Activated CD4-positive, alpha-beta T cell treated with anti-CD3 and anti-CD28 coated beads for 36 hours (primary cell): ENCODE measurements at regions not wholly inside any gene's neighbourhood (a gene's known extent, or its start where the extent isn't known, plus 50 kb on each side); places are given as distances from the start of the nearest gene placed in this dataset.

ENCODE experiments used
- ATAC-seq: fragments of 200-7000 bp; cut with Tn5 transposase; one replicate; pipeline ENCODE4 v1.10.0; 2021; ENCODE audit warnings: mild to moderate bottlenecking, moderate library complexity
- CTCF ChIA-PET: fragments of 350-600 bp; sonication (Branson Sonifier 250); formaldehyde crosslinking; loops from one replicate; lab custom pipeline; 2021; ENCODE audit warnings: antibody characterized with exemption; lab: Charles Lee
- POLR2A ChIA-PET: fragments of 350-600 bp; sonication (Branson Sonifier 250); formaldehyde crosslinking; loops from one replicate; lab custom pipeline; 2021; ENCODE audit warnings: antibody characterized with exemption, inconsistent platforms; lab: Charles Lee
- DNase-seq: peaks from one replicate; pipeline ENCODE4 v3.0.0-alpha.2; 2020
- H3K27ac Mint-ChIP-seq: one replicate; pipeline ENCODE4 v1.8.0; 2021; ENCODE audit warnings: mixed read lengths
- H3K27me3 Mint-ChIP-seq: one replicate; pipeline ENCODE4 v1.8.0; 2021; ENCODE audit warnings: mixed read lengths
- H3K36me3 Mint-ChIP-seq: one replicate; pipeline ENCODE4 v1.8.0; 2021; ENCODE audit warnings: low read depth, mixed read lengths
- H3K4me1 Mint-ChIP-seq: one replicate; pipeline ENCODE4 v1.8.0; 2021; ENCODE audit warnings: mixed read lengths
- H3K4me3 Mint-ChIP-seq: one replicate; pipeline ENCODE4 v1.8.0; 2021; ENCODE audit warnings: mild to moderate bottlenecking, moderate library complexity, mixed read lengths
- H3K9me3 Mint-ChIP-seq: one replicate; pipeline ENCODE4 v1.8.0; 2021; ENCODE audit warnings: low read depth, mixed read lengths
- intact Hi-C, 2 experiments: fragments of 100-400 bp; cut with DNase I in 1 of 2; cut with micrococcal nuclease in 1 of 2; formaldehyde crosslinking; loops; one replicate each; pipeline versions ENCODE4 v1.14.2 to v1.15.1; 2022 to 2024; cut with DNase I, micrococcal nuclease

GRCh38 chr3:150138824-150139223, 168.1 kb upstream of the PFN2 start:
- POLR2A ChIA-PET: no interaction called here
- CTCF ChIA-PET: no interaction called here
- intact Hi-C loops: no loop called here

GRCh38 chr3:150136242-150136641, 165.5 kb upstream of the PFN2 start:
- CTCF ChIA-PET: interaction anchor here (0.7 to 0.9 kb wide), 2 partner anchors 15 to 68 kb away, joined by 3 read pairs; no protein-coding TSS in a partner anchor
- no peaks in the 10 kb centered on the region for H3K9me3 Mint-ChIP-seq
- H3K36me3 Mint-ChIP-seq: no peaks in the 10 kb centered on the region

More at GRCh38 chr3:150138824-150139223, 168.1 kb upstream of the PFN2 start:
- Mint-ChIP-seq H3K36me3 (no peaks in the 10 kb centered on the region), H3K4me3 (no peak overlapping the region), H3K27me3 (peaks cover 9% of the 10 kb centered on the region), H3K4me1 (no peaks in the 10 kb centered on the region), H3K27ac (no peak overlapping the region), H3K9me3 (no peaks in the 10 kb centered on the region)
- ATAC-seq (no peak), DNase-seq (no peak)

DNA sequence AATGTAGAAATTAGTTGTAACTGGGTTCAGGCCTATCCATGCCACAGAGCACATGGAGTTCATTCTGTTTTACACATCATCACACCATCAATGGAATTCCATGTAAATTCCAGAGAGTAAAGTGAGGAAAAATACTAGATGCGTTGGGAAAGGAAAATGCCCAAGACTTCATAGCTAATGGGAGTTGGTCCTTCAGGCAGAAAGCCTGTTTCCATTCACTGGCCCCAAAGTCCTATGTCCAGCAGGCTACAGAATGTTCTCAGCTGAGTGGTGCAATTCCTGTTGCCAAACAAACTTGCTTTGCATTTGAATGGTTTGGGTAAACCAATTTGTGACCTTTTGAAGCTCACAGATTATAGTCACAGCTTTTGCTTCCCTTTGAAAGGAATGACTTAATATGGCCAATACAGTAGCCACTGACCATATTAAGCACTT, 164.6 kb upstream of the PFN2 start:
- ATAC-seq (no peak), DNase-seq (no peak)
- Mint-ChIP-seq H3K36me3 (no peaks in the 10 kb centered on the region), H3K4me3 (no peak overlapping the region), H3K4me1 (no peaks in the 10 kb centered on the region), H3K27ac (no peak overlapping the region), H3K27me3 (peaks cover 12% of the 10 kb centered on the region), H3K9me3 (no peaks in the 10 kb centered on the region)
- ChIA-PET POLR2A (no interaction called here), CTCF (interaction anchor here (0.6 to 0.9 kb wide), 2 partner anchors 13 to 14 kb away, joined by 3 read pairs; no protein-coding TSS in a partner anchor)
- intact Hi-C loops: no loop called here

More at GRCh38 chr3:150136242-150136641, 165.5 kb upstream of the PFN2 start:
- no peak for ATAC-seq
- intact Hi-C loops: no loop called here
- H3K4me1 Mint-ChIP-seq: no peaks in the 10 kb centered on the region
- no peak overlapping the region for H3K27ac Mint-ChIP-seq
- H3K4me3 Mint-ChIP-seq: no peak overlapping the region
- POLR2A ChIA-PET: no interaction called here
- no peak for DNase-seq
- peaks cover 9% of the 10 kb centered on the region for H3K27me3 Mint-ChIP-seq

- ChIA-PET CTCF (interaction anchor here (0.6 to 1.6 kb wide), 3 partner anchors 9 to 51 kb away, joined by 4 to 5 read pairs (median 4); no protein-coding TSS in a partner anchor), POLR2A (no interaction called here)
- Mint-ChIP-seq H3K36me3 (no peaks in the 10 kb centered on the region), H3K4me1 (no peaks in the 10 kb centered on the region), H3K9me3 (no peaks in the 10 kb centered on the region), H3K4me3 (no peak overlapping the region), H3K27me3 (peaks cover 12% of the 10 kb centered on the region), H3K27ac (no peak overlapping the region)
- ATAC-seq (no peak), DNase-seq (no peak)
- intact Hi-C loops: no loop called here
Observed at GRCh38 chr3:150133293-150133692, 162.6 kb upstream of the PFN2 start.

DNA sequence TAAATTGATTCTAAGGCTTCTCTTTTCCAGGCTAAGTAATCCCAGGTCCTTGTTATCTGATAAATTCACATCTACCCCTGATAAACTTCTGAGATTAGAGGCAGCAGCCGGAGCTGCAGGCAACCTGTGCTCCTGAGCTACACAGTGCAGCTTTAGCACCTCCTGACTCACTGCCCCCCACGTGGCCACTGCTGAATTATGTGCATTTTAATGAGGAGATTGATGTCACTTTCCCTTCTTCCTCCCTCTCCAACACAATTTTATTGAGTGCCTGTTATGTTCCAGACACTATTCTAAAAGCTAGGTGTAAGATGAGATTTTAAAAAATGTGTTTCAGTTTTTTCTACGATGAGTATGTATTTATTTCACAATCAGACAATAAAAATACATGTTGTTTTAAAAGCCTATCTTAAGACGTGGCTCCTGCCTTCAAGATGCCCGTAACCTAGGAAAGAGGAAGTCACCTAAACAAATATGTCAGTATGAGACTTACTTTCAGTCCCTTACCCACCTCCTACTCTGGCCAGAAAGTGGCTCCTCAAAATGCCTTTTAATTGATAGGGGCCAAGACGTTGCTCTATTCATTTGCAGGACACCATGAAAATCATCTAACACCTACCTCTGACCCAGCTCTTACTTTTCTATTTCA, 161.5 kb upstream of the PFN2 start:
- ATAC-seq (peak; percentile 23), DNase-seq (peak; percentile 7)
- intact Hi-C loops: no loop called here
- POLR2A ChIA-PET: no interaction called here
- Mint-ChIP-seq H3K27me3 (peaks cover 10% of the 10 kb centered on the region), H3K9me3 (no peaks in the 10 kb centered on the region), H3K4me3 (no peak overlapping the region), H3K27ac (no peak overlapping the region), H3K4me1 (no peaks in the 10 kb centered on the region), H3K36me3 (no peaks in the 10 kb centered on the region)
- CTCF ChIA-PET: interaction anchor here (0.7 to 1.6 kb wide), 2 partner anchors 52 to 88 kb away, joined by 3 to 5 read pairs; no protein-coding TSS in a partner anchor

GRCh38 chr3:150131663-150132062, 161.0 kb upstream of the PFN2 start:
- ATAC-seq (no peak), DNase-seq (no peak)
- Mint-ChIP-seq H3K36me3 (no peaks in the 10 kb centered on the region), H3K27ac (no peak overlapping the region), H3K27me3 (peaks cover 7% of the 10 kb centered on the region), H3K9me3 (no peaks in the 10 kb centered on the region), H3K4me3 (no peak overlapping the region), H3K4me1 (no peaks in the 10 kb centered on the region)
- intact Hi-C loops: no loop called here
- CTCF ChIA-PET: interaction anchor here (0.5 to 1.6 kb wide), 2 partner anchors 34 to 53 kb away, joined by 3 to 5 read pairs; no protein-coding TSS in a partner anchor
- POLR2A ChIA-PET: no interaction called here

GRCh38 chr3:150130404-150131100, 159.9 kb upstream of the PFN2 start:
- Mint-ChIP-seq H3K4me3 (no peak overlapping the region), H3K27me3 (peaks cover 9% of the 10 kb centered on the region), H3K4me1 (no peaks in the 10 kb centered on the region), H3K27ac (no peak overlapping the region), H3K36me3 (no peaks in the 10 kb centered on the region), H3K9me3 (no peaks in the 10 kb centered on the region)
- ChIA-PET CTCF (interaction anchor here (0.7 to 1.2 kb wide), 2 partner anchors 15 to 17 kb away, joined by 3 read pairs; no protein-coding TSS in a partner anchor), POLR2A (no interaction called here)
- ATAC-seq: no peak
- DNase-seq: no peak
- intact Hi-C loops: no loop called here

GRCh38 chr3:150129166-150129565, 158.5 kb upstream of the PFN2 start:
- CTCF ChIA-PET: no interaction called here
- no peak for ATAC-seq
- H3K36me3 Mint-ChIP-seq: no peaks in the 10 kb centered on the region

DNA sequence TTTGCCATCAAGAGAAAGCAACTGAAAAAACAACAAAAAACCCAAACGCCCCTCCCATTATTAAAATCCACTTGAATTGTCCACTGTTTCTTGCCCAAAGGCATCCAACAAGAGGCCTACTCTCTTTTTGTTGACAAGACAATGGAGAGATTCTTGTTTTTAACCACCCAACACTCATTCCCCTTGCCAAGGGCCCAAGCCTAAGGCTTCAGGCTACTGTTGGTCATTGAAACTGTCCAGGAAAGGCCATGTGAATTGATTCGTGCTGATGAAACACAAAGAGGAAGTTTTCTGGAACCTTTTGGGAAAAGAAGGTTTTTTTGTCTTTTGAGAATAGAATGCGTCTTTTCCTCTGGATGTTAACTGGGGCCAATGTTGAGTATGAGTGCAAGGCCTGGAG, 157.4 kb upstream of the PFN2 start:
- Mint-ChIP-seq H3K27ac (no peak overlapping the region), H3K36me3 (no peaks in the 10 kb centered on the region), H3K27me3 (peaks cover 12% of the 10 kb centered on the region), H3K4me1 (no peaks in the 10 kb centered on the region), H3K9me3 (no peaks in the 10 kb centered on the region), H3K4me3 (no peak overlapping the region)
- intact Hi-C loops: no loop called here
- ChIA-PET POLR2A (no interaction called here), CTCF (no interaction called here)
- ATAC-seq: no peak
- no peak for DNase-seq

More at GRCh38 chr3:150129166-150129565, 158.5 kb upstream of the PFN2 start:
- POLR2A ChIA-PET: no interaction called here
- H3K4me3 Mint-ChIP-seq: no peak overlapping the region
- peaks cover 10% of the 10 kb centered on the region for H3K27me3 Mint-ChIP-seq
- DNase-seq: no peak
- no peak overlapping the region for H3K27ac Mint-ChIP-seq
- H3K4me1 Mint-ChIP-seq: no peaks in the 10 kb centered on the region
- intact Hi-C loops: no loop called here
- H3K9me3 Mint-ChIP-seq: no peaks in the 10 kb centered on the region

- CTCF ChIA-PET: interaction anchor here (0.6 kb wide), 1 partner anchor 19 kb away, joined by 3 read pairs; no protein-coding TSS in a partner anchor
- no peaks in the 10 kb centered on the region for H3K9me3 Mint-ChIP-seq
Observed at GRCh38 chr3:150127011-150127490, 156.4 kb upstream of the PFN2 start.

DNA sequence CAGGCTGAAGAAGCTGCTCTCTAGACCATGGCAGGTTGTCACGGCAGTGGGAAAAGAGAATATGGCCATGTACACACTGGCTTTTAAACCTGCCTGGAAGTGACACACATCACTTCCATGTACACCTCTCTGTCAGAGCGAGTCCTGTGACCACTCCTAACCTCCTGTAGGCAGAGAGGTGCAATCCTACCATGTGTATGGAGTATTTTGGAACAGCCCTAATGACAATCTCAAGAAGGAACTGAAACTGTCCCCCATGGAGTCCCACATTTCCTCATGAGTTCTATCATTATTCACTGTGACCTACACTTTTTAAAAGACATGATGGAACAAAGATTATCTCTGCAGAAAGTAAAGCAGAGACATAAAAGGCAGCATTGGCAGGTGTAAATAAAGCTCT, 153.4 kb upstream of the PFN2 start:
- no peak for ATAC-seq
- ChIA-PET POLR2A (no interaction called here), CTCF (no interaction called here)
- H3K27ac Mint-ChIP-seq: no peak overlapping the region
- DNase-seq: no peak
- H3K4me1 Mint-ChIP-seq: no peaks in the 10 kb centered on the region
- no peaks in the 10 kb centered on the region for H3K9me3 Mint-ChIP-seq
- no peaks in the 10 kb centered on the region for H3K36me3 Mint-ChIP-seq
- intact Hi-C loops: no loop called here
- peaks cover 23% of the 10 kb centered on the region for H3K27me3 Mint-ChIP-seq
- no peak overlapping the region for H3K4me3 Mint-ChIP-seq

More at GRCh38 chr3:150127011-150127490, 156.4 kb upstream of the PFN2 start:
- Mint-ChIP-seq H3K4me1 (no peaks in the 10 kb centered on the region), H3K27me3 (peaks cover 12% of the 10 kb centered on the region), H3K27ac (no peak overlapping the region), H3K36me3 (no peaks in the 10 kb centered on the region), H3K4me3 (no peak overlapping the region)
- intact Hi-C loops: no loop called here
- DNase-seq (no peak), ATAC-seq (no peak)
- POLR2A ChIA-PET: no interaction called here
